HFFc6 (cell line): ENCODE measurements at regions not wholly inside any gene's neighbourhood (a gene's known extent, or its start where the extent isn't known, plus 50 kb on each side); places are given as distances from the start of the nearest gene placed in this dataset.
"Not testable (repeated sequence)": the region's sequence is repeated elsewhere in the genome, so short reads cannot be mapped to it uniquely, and the experiment has no call there.

ENCODE experiments used
- DNase-seq: peaks from one replicate; pipeline ENCODE4 v3.0.0-alpha.2; 2018
- H3K27ac Mint-ChIP-seq: 2 replicates; pipeline ENCODE4 v1.8.0; 2020; ENCODE audit warnings: mild to moderate bottlenecking, mixed read lengths
- H3K27me3 Mint-ChIP-seq: 2 replicates; pipeline ENCODE4 v1.8.0; 2021; ENCODE audit warnings: mild to moderate bottlenecking, moderate library complexity, mixed read lengths; ENCODE audit not compliant: insufficient read depth
- H3K36me3 Mint-ChIP-seq: 2 replicates; pipeline ENCODE4 v1.8.0; 2021; ENCODE audit warnings: low read depth, mixed read lengths
- H3K4me1 Mint-ChIP-seq: 2 replicates; pipeline ENCODE4 v1.8.0; 2020; ENCODE audit warnings: low read depth, mixed read lengths
- H3K4me3 Mint-ChIP-seq: 2 replicates; pipeline ENCODE4 v1.8.0; 2020; ENCODE audit warnings: mild to moderate bottlenecking, moderate library complexity, mixed read lengths
- H3K9me3 Mint-ChIP-seq: 2 replicates; pipeline ENCODE4 v1.8.0; 2020; ENCODE audit warnings: mild to moderate bottlenecking, mixed read lengths
- TF ChIP-seq, protein P1 (sequence below): fragments of 200-600 bp; sonication (generic); IDR thresholded peaks from 2 replicates; pipeline ENCODE4 v1.5.0; 2021; ENCODE audit warnings: antibody characterized with exemption, mild to moderate bottlenecking

GRCh38 chr15:31615643-31616415 is 289.2 kb downstream of the KLF13 start:
- no peaks in the 10 kb centered on the region for H3K36me3 Mint-ChIP-seq
- H3K27me3 Mint-ChIP-seq: peaks cover 10% of the 10 kb centered on the region

GRCh38 chr15:31623297-31623696 is 296.7 kb downstream of the KLF13 start:
- H3K27me3 Mint-ChIP-seq: peaks cover 14% of the 10 kb centered on the region
- H3K4me3 Mint-ChIP-seq, DNase-seq, H3K9me3 Mint-ChIP-seq, H3K36me3 Mint-ChIP-seq, H3K4me1 Mint-ChIP-seq, H3K27ac Mint-ChIP-seq: not testable (repeated sequence)

More at GRCh38 chr15:31615643-31616415, 289.2 kb downstream of the KLF13 start:
- DNase-seq: no peak
- TF ChIP-seq, protein P1, sequence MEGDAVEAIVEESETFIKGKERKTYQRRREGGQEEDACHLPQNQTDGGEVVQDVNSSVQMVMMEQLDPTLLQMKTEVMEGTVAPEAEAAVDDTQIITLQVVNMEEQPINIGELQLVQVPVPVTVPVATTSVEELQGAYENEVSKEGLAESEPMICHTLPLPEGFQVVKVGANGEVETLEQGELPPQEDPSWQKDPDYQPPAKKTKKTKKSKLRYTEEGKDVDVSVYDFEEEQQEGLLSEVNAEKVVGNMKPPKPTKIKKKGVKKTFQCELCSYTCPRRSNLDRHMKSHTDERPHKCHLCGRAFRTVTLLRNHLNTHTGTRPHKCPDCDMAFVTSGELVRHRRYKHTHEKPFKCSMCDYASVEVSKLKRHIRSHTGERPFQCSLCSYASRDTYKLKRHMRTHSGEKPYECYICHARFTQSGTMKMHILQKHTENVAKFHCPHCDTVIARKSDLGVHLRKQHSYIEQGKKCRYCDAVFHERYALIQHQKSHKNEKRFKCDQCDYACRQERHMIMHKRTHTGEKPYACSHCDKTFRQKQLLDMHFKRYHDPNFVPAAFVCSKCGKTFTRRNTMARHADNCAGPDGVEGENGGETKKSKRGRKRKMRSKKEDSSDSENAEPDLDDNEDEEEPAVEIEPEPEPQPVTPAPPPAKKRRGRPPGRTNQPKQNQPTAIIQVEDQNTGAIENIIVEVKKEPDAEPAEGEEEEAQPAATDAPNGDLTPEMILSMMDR: no peak
- no peaks in the 10 kb centered on the region for H3K9me3 Mint-ChIP-seq
- H3K4me1 Mint-ChIP-seq: no peaks in the 10 kb centered on the region
- H3K27ac Mint-ChIP-seq: no peak overlapping the region
- no peak overlapping the region for H3K4me3 Mint-ChIP-seq

- DNase-seq, H3K36me3 Mint-ChIP-seq: not testable (repeated sequence)
Measured at GRCh38 chr15:31624115-31624514, 297.5 kb downstream of the KLF13 start.

GRCh38 chr15:31635715-31636114 is 309.1 kb downstream of the KLF13 start:
- H3K4me1 Mint-ChIP-seq: peaks cover 34% of the 10 kb centered on the region
- DNase-seq, H3K27ac Mint-ChIP-seq, H3K36me3 Mint-ChIP-seq, H3K27me3 Mint-ChIP-seq, H3K9me3 Mint-ChIP-seq, H3K4me3 Mint-ChIP-seq: not testable (repeated sequence)

More at GRCh38 chr15:31624115-31624514, 297.5 kb downstream of the KLF13 start:
- H3K27me3 Mint-ChIP-seq: peaks cover 12% of the 10 kb centered on the region
- H3K9me3 Mint-ChIP-seq, H3K4me3 Mint-ChIP-seq, H3K4me1 Mint-ChIP-seq, H3K27ac Mint-ChIP-seq: not testable (repeated sequence)

DNA sequence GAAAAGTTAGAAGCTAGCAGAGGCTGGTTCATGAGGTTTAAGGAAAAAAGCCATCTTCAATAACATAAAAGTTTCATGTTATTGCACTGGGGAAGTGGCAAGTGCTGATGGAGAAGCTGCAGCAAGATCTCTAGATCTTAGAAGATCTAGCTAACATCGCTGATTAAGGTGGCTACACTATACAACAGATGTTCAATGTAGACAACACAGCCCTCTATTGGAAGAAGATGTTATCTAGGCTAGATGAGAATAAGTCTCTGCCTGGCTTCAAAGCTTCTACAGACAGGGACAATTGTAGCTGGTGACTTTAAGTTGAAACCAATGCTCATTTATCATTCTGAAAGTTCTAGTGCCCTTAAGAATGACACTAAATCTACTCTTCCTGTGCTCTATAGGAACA is 310.3 kb downstream of the KLF13 start:
- H3K27me3 Mint-ChIP-seq, H3K4me3 Mint-ChIP-seq: not testable (repeated sequence)
- peaks cover 34% of the 10 kb centered on the region for H3K4me1 Mint-ChIP-seq

GRCh38 chr15:31643955-31644354 is 317.3 kb downstream of the KLF13 start:
- not testable (repeated sequence) for H3K27ac Mint-ChIP-seq, H3K36me3 Mint-ChIP-seq, DNase-seq, H3K27me3 Mint-ChIP-seq, H3K9me3 Mint-ChIP-seq, H3K4me1 Mint-ChIP-seq, H3K4me3 Mint-ChIP-seq

More for the DNA sequence above, 310.3 kb downstream of the KLF13 start:
- peak overlapping the region; percentile 38; the same call in 1 of the 2 replicates for H3K27ac Mint-ChIP-seq
- H3K36me3 Mint-ChIP-seq, H3K9me3 Mint-ChIP-seq, DNase-seq: not testable (repeated sequence)

GRCh38 chr15:31644761-31645160 is 318.1 kb downstream of the KLF13 start:
- not testable (repeated sequence) for H3K27me3 Mint-ChIP-seq, H3K36me3 Mint-ChIP-seq, DNase-seq, H3K4me1 Mint-ChIP-seq, H3K27ac Mint-ChIP-seq, H3K4me3 Mint-ChIP-seq, H3K9me3 Mint-ChIP-seq

GRCh38 chr15:31647337-31647826 is 320.7 kb downstream of the KLF13 start:
- H3K4me3 Mint-ChIP-seq, H3K27ac Mint-ChIP-seq, H3K27me3 Mint-ChIP-seq, H3K36me3 Mint-ChIP-seq, H3K4me1 Mint-ChIP-seq, DNase-seq, H3K9me3 Mint-ChIP-seq: not testable (repeated sequence)

- not testable (repeated sequence) for H3K4me3 Mint-ChIP-seq, H3K27ac Mint-ChIP-seq, H3K36me3 Mint-ChIP-seq, H3K9me3 Mint-ChIP-seq, DNase-seq, H3K4me1 Mint-ChIP-seq
- peaks cover 13% of the 10 kb centered on the region for H3K27me3 Mint-ChIP-seq
Measured at GRCh38 chr15:31649634-31650033, 323.0 kb downstream of the KLF13 start.
